ENCODE measurements at regions not wholly inside any gene's neighbourhood (a gene's known extent, or its start where the extent isn't known, plus 50 kb on each side); places are given as distances from the start of the nearest gene placed in this dataset.
A peak's percentile ranks its signal among the peaks of the same experiment; 100 is the strongest.

GRCh38 chr3:177484206-177484605, 286.9 kb upstream of the TBL1XR1 start:
- H3K9me3 ChIP-seq, result peaks cover 0 to 13% of the 10 kb centered on the region in 2 donors
- H3K27ac ChIP-seq, result no peak overlapping the region
- H3K4me1 ChIP-seq, result peaks cover 0 to 7% of the 10 kb centered on the region in 2 donors
- H3K27me3 ChIP-seq, result no peaks in the 10 kb centered on the region
- DNase-seq (ENCODE audit: low spot score), result no peak
- TF ChIP-seq CTCF (IDR thresholded peaks at IDR 0.05), result no peak
- no peak overlapping the region for H3K4me3 ChIP-seq
- no peaks in the 10 kb centered on the region for H3K36me3 ChIP-seq

GRCh38 chr3:177484926-177485325, 287.6 kb upstream of the TBL1XR1 start:
- Histone ChIP-seq H3K27ac (no peak overlapping the region), H3K4me3 (no peak overlapping the region), H3K9me3 (peaks cover 0 to 13% of the 10 kb centered on the region in 2 donors), H3K4me1 (peaks cover 0 to 3% of the 10 kb centered on the region in 2 donors), H3K36me3 (no peaks in the 10 kb centered on the region), H3K27me3 (no peaks in the 10 kb centered on the region)
- no peak for DNase-seq (ENCODE audit: low spot score)
- TF ChIP-seq CTCF (IDR thresholded peaks at IDR 0.05), result no peak

- Histone ChIP-seq H3K4me3 (no peak overlapping the region), H3K27ac (peak overlapping the region in 1 of 2 donors; percentile 16), H3K9me3 (peaks cover 0 to 13% of the 10 kb centered on the region in 2 donors), H3K4me1 (peaks cover 0 to 24% of the 10 kb centered on the region in 2 donors), H3K36me3 (no peaks in the 10 kb centered on the region), H3K27me3 (no peaks in the 10 kb centered on the region)
- no peak for TF ChIP-seq CTCF (IDR thresholded peaks at IDR 0.05)
- DNase-seq (ENCODE audit: low spot score), result no peak
Observed at GRCh38 chr3:177487635-177488186, 290.4 kb upstream of the TBL1XR1 start.

GRCh38 chr3:177488740-177489139, 291.5 kb upstream of the TBL1XR1 start:
- DNase-seq (ENCODE audit: low spot score), result no peak
- H3K9me3 ChIP-seq, result peaks cover 0 to 13% of the 10 kb centered on the region in 2 donors
- H3K27me3 ChIP-seq, result no peaks in the 10 kb centered on the region
- H3K4me3 ChIP-seq, result no peak overlapping the region
- TF ChIP-seq CTCF (IDR thresholded peaks at IDR 0.05), result no peak
- H3K4me1 ChIP-seq, result peaks cover 0 to 24% of the 10 kb centered on the region in 2 donors
- H3K27ac ChIP-seq, result no peak overlapping the region
- H3K36me3 ChIP-seq, result no peaks in the 10 kb centered on the region

GRCh38 chr3:177490626-177491025, 293.3 kb upstream of the TBL1XR1 start:
- no peaks in the 10 kb centered on the region for H3K27me3 ChIP-seq
- H3K9me3 ChIP-seq, result peaks cover 0 to 4% of the 10 kb centered on the region in 2 donors
- TF ChIP-seq CTCF (IDR thresholded peaks at IDR 0.05), result no peak
- H3K36me3 ChIP-seq, result no peaks in the 10 kb centered on the region
- no peak overlapping the region for H3K27ac ChIP-seq
- DNase-seq (ENCODE audit: low spot score), result no peak
- H3K4me1 ChIP-seq, result peaks cover 0 to 24% of the 10 kb centered on the region in 2 donors
- no peak overlapping the region for H3K4me3 ChIP-seq
